ENCODE measurements at regions not wholly inside any gene's neighbourhood (a gene's known extent, or its start where the extent isn't known, plus 50 kb on each side); places are given as distances from the start of the nearest gene placed in this dataset.

- Histone ChIP-seq H3K4me1 (ENCODE audit: control insufficient read depth in 1 of 2, insufficient read depth in 2 of 2, low read length in 2 of 2) (no peaks in the 10 kb centered on the region), H3K27ac (ENCODE audit: low read depth, low read length) (no peak overlapping the region), H3K4me3 (ENCODE audit: low read depth in 1 of 2, low read length in 2 of 2) (no peak overlapping the region), H3K9me3 (ENCODE audit: control insufficient read depth in 1 of 2, low read length in 2 of 2) (no peaks in the 10 kb centered on the region), H3K27me3 (ENCODE audit: control insufficient read depth in 1 of 2, insufficient read depth in 2 of 2, low read length in 2 of 2) (no peaks in the 10 kb centered on the region), H3K9ac (ENCODE audit: low read depth in 1 of 2, low read length in 2 of 2) (no peak overlapping the region), H3K36me3 (ENCODE audit: control insufficient read depth in 1 of 2, insufficient read depth in 2 of 2, low read length in 2 of 2) (no peaks in the 10 kb centered on the region)
These were observed 302.6 kb upstream of the MC4R start for GRCh38 chr18:60675126-60675525.

- Histone ChIP-seq H3K4me3 (ENCODE audit: low read depth in 1 of 2, low read length in 2 of 2) (no peak overlapping the region), H3K36me3 (ENCODE audit: control insufficient read depth in 1 of 2, insufficient read depth in 2 of 2, low read length in 2 of 2) (no peaks in the 10 kb centered on the region), H3K27ac (ENCODE audit: low read depth, low read length) (no peak overlapping the region), H3K27me3 (ENCODE audit: control insufficient read depth in 1 of 2, insufficient read depth in 2 of 2, low read length in 2 of 2) (no peaks in the 10 kb centered on the region), H3K9me3 (ENCODE audit: control insufficient read depth in 1 of 2, low read length in 2 of 2) (no peaks in the 10 kb centered on the region), H3K4me1 (ENCODE audit: control insufficient read depth in 1 of 2, insufficient read depth in 2 of 2, low read length in 2 of 2) (no peaks in the 10 kb centered on the region), H3K9ac (ENCODE audit: low read depth in 1 of 2, low read length in 2 of 2) (no peak overlapping the region)
These were observed 303.2 kb upstream of the MC4R start for GRCh38 chr18:60675801-60676200.

GRCh38 chr18:60676815-60677214 lies 304.2 kb upstream of the MC4R start:
- H3K36me3 ChIP-seq (ENCODE audit: control insufficient read depth in 1 of 2, insufficient read depth in 2 of 2, low read length in 2 of 2) = no peaks in the 10 kb centered on the region
- H3K4me3 ChIP-seq (ENCODE audit: low read depth in 1 of 2, low read length in 2 of 2) = no peak overlapping the region
- no peaks in the 10 kb centered on the region for H3K4me1 ChIP-seq (ENCODE audit: control insufficient read depth in 1 of 2, insufficient read depth in 2 of 2, low read length in 2 of 2)
- no peaks in the 10 kb centered on the region for H3K27me3 ChIP-seq (ENCODE audit: control insufficient read depth in 1 of 2, insufficient read depth in 2 of 2, low read length in 2 of 2)
- H3K27ac ChIP-seq (ENCODE audit: low read depth, low read length) = no peak overlapping the region
- H3K9me3 ChIP-seq (ENCODE audit: control insufficient read depth in 1 of 2, low read length in 2 of 2) = no peaks in the 10 kb centered on the region
- no peak overlapping the region for H3K9ac ChIP-seq (ENCODE audit: low read depth in 1 of 2, low read length in 2 of 2)

- no peak overlapping the region for H3K27ac ChIP-seq (ENCODE audit: low read depth, low read length)
- no peaks in the 10 kb centered on the region for H3K36me3 ChIP-seq (ENCODE audit: control insufficient read depth in 1 of 2, insufficient read depth in 2 of 2, low read length in 2 of 2)
- no peak overlapping the region for H3K9ac ChIP-seq (ENCODE audit: low read depth in 1 of 2, low read length in 2 of 2)
- H3K27me3 ChIP-seq (ENCODE audit: control insufficient read depth in 1 of 2, insufficient read depth in 2 of 2, low read length in 2 of 2) = no peaks in the 10 kb centered on the region
- no peaks in the 10 kb centered on the region for H3K4me1 ChIP-seq (ENCODE audit: control insufficient read depth in 1 of 2, insufficient read depth in 2 of 2, low read length in 2 of 2)
- H3K4me3 ChIP-seq (ENCODE audit: low read depth in 1 of 2, low read length in 2 of 2) = no peak overlapping the region
- no peaks in the 10 kb centered on the region for H3K9me3 ChIP-seq (ENCODE audit: control insufficient read depth in 1 of 2, low read length in 2 of 2)
These were observed 312.4 kb upstream of the MC4R start for GRCh38 chr18:60684843-60685513.

GRCh38 chr18:60686142-60686541 lies 313.6 kb upstream of the MC4R start:
- H3K4me3 ChIP-seq (ENCODE audit: low read depth in 1 of 2, low read length in 2 of 2) = no peak overlapping the region
- H3K9ac ChIP-seq (ENCODE audit: low read depth in 1 of 2, low read length in 2 of 2) = no peak overlapping the region
- no peaks in the 10 kb centered on the region for H3K4me1 ChIP-seq (ENCODE audit: control insufficient read depth in 1 of 2, insufficient read depth in 2 of 2, low read length in 2 of 2)
- no peaks in the 10 kb centered on the region for H3K36me3 ChIP-seq (ENCODE audit: control insufficient read depth in 1 of 2, insufficient read depth in 2 of 2, low read length in 2 of 2)
- H3K27ac ChIP-seq (ENCODE audit: low read depth, low read length) = no peak overlapping the region
- H3K9me3 ChIP-seq (ENCODE audit: control insufficient read depth in 1 of 2, low read length in 2 of 2) = no peaks in the 10 kb centered on the region
- H3K27me3 ChIP-seq (ENCODE audit: control insufficient read depth in 1 of 2, insufficient read depth in 2 of 2, low read length in 2 of 2) = no peaks in the 10 kb centered on the region

- H3K27me3 ChIP-seq (ENCODE audit: control insufficient read depth in 1 of 2, insufficient read depth in 2 of 2, low read length in 2 of 2) = no peaks in the 10 kb centered on the region
- H3K4me1 ChIP-seq (ENCODE audit: control insufficient read depth in 1 of 2, insufficient read depth in 2 of 2, low read length in 2 of 2) = no peaks in the 10 kb centered on the region
- no peak overlapping the region for H3K9ac ChIP-seq (ENCODE audit: low read depth in 1 of 2, low read length in 2 of 2)
- no peak overlapping the region for H3K4me3 ChIP-seq (ENCODE audit: low read depth in 1 of 2, low read length in 2 of 2)
- no peaks in the 10 kb centered on the region for H3K36me3 ChIP-seq (ENCODE audit: control insufficient read depth in 1 of 2, insufficient read depth in 2 of 2, low read length in 2 of 2)
- H3K27ac ChIP-seq (ENCODE audit: low read depth, low read length) = no peak overlapping the region
- H3K9me3 ChIP-seq (ENCODE audit: control insufficient read depth in 1 of 2, low read length in 2 of 2) = no peaks in the 10 kb centered on the region
These were observed 318.5 kb upstream of the MC4R start for GRCh38 chr18:60691061-60691460.

- Histone ChIP-seq H3K27me3 (ENCODE audit: control insufficient read depth in 1 of 2, insufficient read depth in 2 of 2, low read length in 2 of 2) (no peaks in the 10 kb centered on the region), H3K4me1 (ENCODE audit: control insufficient read depth in 1 of 2, insufficient read depth in 2 of 2, low read length in 2 of 2) (no peaks in the 10 kb centered on the region), H3K27ac (ENCODE audit: low read depth, low read length) (no peak overlapping the region), H3K36me3 (ENCODE audit: control insufficient read depth in 1 of 2, insufficient read depth in 2 of 2, low read length in 2 of 2) (no peaks in the 10 kb centered on the region), H3K9ac (ENCODE audit: low read depth in 1 of 2, low read length in 2 of 2) (no peak overlapping the region), H3K4me3 (ENCODE audit: low read depth in 1 of 2, low read length in 2 of 2) (no peak overlapping the region), H3K9me3 (ENCODE audit: control insufficient read depth in 1 of 2, low read length in 2 of 2) (no peaks in the 10 kb centered on the region)
These were observed 320.9 kb upstream of the MC4R start for GRCh38 chr18:60693426-60693825.

- Histone ChIP-seq H3K4me1 (ENCODE audit: control insufficient read depth in 1 of 2, insufficient read depth in 2 of 2, low read length in 2 of 2) (no peaks in the 10 kb centered on the region), H3K27ac (ENCODE audit: low read depth, low read length) (no peak overlapping the region), H3K9ac (ENCODE audit: low read depth in 1 of 2, low read length in 2 of 2) (no peak overlapping the region), H3K36me3 (ENCODE audit: control insufficient read depth in 1 of 2, insufficient read depth in 2 of 2, low read length in 2 of 2) (no peaks in the 10 kb centered on the region), H3K4me3 (ENCODE audit: low read depth in 1 of 2, low read length in 2 of 2) (no peak overlapping the region), H3K27me3 (ENCODE audit: control insufficient read depth in 1 of 2, insufficient read depth in 2 of 2, low read length in 2 of 2) (no peaks in the 10 kb centered on the region), H3K9me3 (ENCODE audit: control insufficient read depth in 1 of 2, low read length in 2 of 2) (no peaks in the 10 kb centered on the region)
These were observed 326.3 kb upstream of the MC4R start for GRCh38 chr18:60698901-60699300.

- Histone ChIP-seq H3K9ac (ENCODE audit: low read depth in 1 of 2, low read length in 2 of 2) (no peak overlapping the region), H3K36me3 (ENCODE audit: control insufficient read depth in 1 of 2, insufficient read depth in 2 of 2, low read length in 2 of 2) (no peaks in the 10 kb centered on the region), H3K27ac (ENCODE audit: low read depth, low read length) (no peak overlapping the region), H3K4me1 (ENCODE audit: control insufficient read depth in 1 of 2, insufficient read depth in 2 of 2, low read length in 2 of 2) (no peaks in the 10 kb centered on the region), H3K4me3 (ENCODE audit: low read depth in 1 of 2, low read length in 2 of 2) (no peak overlapping the region), H3K27me3 (ENCODE audit: control insufficient read depth in 1 of 2, insufficient read depth in 2 of 2, low read length in 2 of 2) (no peaks in the 10 kb centered on the region), H3K9me3 (ENCODE audit: control insufficient read depth in 1 of 2, low read length in 2 of 2) (peaks cover 0 to under 1% of the 10 kb centered on the region in 2 donors)
These were observed 350.2 kb upstream of the MC4R start for GRCh38 chr18:60722742-60723141.

- Histone ChIP-seq H3K9me3 (ENCODE audit: control insufficient read depth in 1 of 2, low read length in 2 of 2) (peaks cover 0 to 5% of the 10 kb centered on the region in 2 donors), H3K36me3 (ENCODE audit: control insufficient read depth in 1 of 2, insufficient read depth in 2 of 2, low read length in 2 of 2) (no peaks in the 10 kb centered on the region)
These were observed 359.6 kb upstream of the MC4R start for GRCh38 chr18:60732143-60732542.

GRCh38 chr18:60739212-60739611 lies 366.6 kb upstream of the MC4R start:
- H3K4me1 ChIP-seq (ENCODE audit: control insufficient read depth in 1 of 2, insufficient read depth in 2 of 2, low read length in 2 of 2) = no peaks in the 10 kb centered on the region
- H3K9ac ChIP-seq (ENCODE audit: low read depth in 1 of 2, low read length in 2 of 2) = no peak overlapping the region
- no peaks in the 10 kb centered on the region for H3K36me3 ChIP-seq (ENCODE audit: control insufficient read depth in 1 of 2, insufficient read depth in 2 of 2, low read length in 2 of 2)
- no peak overlapping the region for H3K27ac ChIP-seq (ENCODE audit: low read depth, low read length)
- H3K9me3 ChIP-seq (ENCODE audit: control insufficient read depth in 1 of 2, low read length in 2 of 2) = no peaks in the 10 kb centered on the region
- H3K4me3 ChIP-seq (ENCODE audit: low read depth in 1 of 2, low read length in 2 of 2) = no peak overlapping the region
- no peaks in the 10 kb centered on the region for H3K27me3 ChIP-seq (ENCODE audit: control insufficient read depth in 1 of 2, insufficient read depth in 2 of 2, low read length in 2 of 2)

More at GRCh38 chr18:60732143-60732542, 359.6 kb upstream of the MC4R start:
- H3K4me3 ChIP-seq (ENCODE audit: low read depth in 1 of 2, low read length in 2 of 2) = no peak overlapping the region
- H3K27me3 ChIP-seq (ENCODE audit: control insufficient read depth in 1 of 2, insufficient read depth in 2 of 2, low read length in 2 of 2) = no peaks in the 10 kb centered on the region
- H3K27ac ChIP-seq (ENCODE audit: low read depth, low read length) = no peak overlapping the region
- no peaks in the 10 kb centered on the region for H3K4me1 ChIP-seq (ENCODE audit: control insufficient read depth in 1 of 2, insufficient read depth in 2 of 2, low read length in 2 of 2)
- no peak overlapping the region for H3K9ac ChIP-seq (ENCODE audit: low read depth in 1 of 2, low read length in 2 of 2)
